ENCODE measurements at regions not wholly inside any gene's neighbourhood (a gene's known extent, or its start where the extent isn't known, plus 50 kb on each side); places are given as distances from the start of the nearest gene placed in this dataset.

- H3K27me3 ChIP-seq (ENCODE audit: insufficient read depth, low read length, poor library complexity) = no peaks in the 10 kb centered on the region
- H2AFZ ChIP-seq (ENCODE audit: low read depth, low read length) = no peak overlapping the region
- no peaks in the 10 kb centered on the region for H3K79me2 ChIP-seq (ENCODE audit: insufficient read depth, low read length)
- TF ChIP-seq CTCF (IDR thresholded peaks at IDR 0.05; ENCODE audit: borderline replicate concordance, extremely low read depth, low read length, poor library complexity, severe bottlenecking) = no peak
- no peaks in the 10 kb centered on the region for H4K20me1 ChIP-seq (ENCODE audit: insufficient read depth, low read length)
- DNase-seq (no peak), ATAC-seq (ENCODE audit: insufficient read depth, low read depth) (no peak)
- H3K4me2 ChIP-seq (ENCODE audit: insufficient read depth, low read length) = no peak overlapping the region
- H3K27ac ChIP-seq (ENCODE audit: low read length) = no peak overlapping the region
- H3K9ac ChIP-seq (ENCODE audit: low read depth, low read length) = no peak overlapping the region
- no peaks in the 10 kb centered on the region for H3K36me3 ChIP-seq (ENCODE audit: insufficient read depth, low read length)
- H3K4me3 ChIP-seq (ENCODE audit: low read depth in 1 of 2, low read length in 2 of 2) = no peak overlapping the region
- no peaks in the 10 kb centered on the region for H3K9me3 ChIP-seq (ENCODE audit: insufficient read depth, low read length, severe bottlenecking)
- no peaks in the 10 kb centered on the region for H3K4me1 ChIP-seq (ENCODE audit: insufficient read depth, low read length)
Measured at GRCh38 chrX:104427693-104428092, 138.3 kb upstream of the IL1RAPL2 start.

- no peak for DNase-seq
- Histone ChIP-seq H3K9me3 (ENCODE audit: insufficient read depth, low read length, severe bottlenecking) (no peaks in the 10 kb centered on the region), H3K4me3 (ENCODE audit: low read depth in 1 of 2, low read length in 2 of 2) (no peak overlapping the region), H4K20me1 (ENCODE audit: insufficient read depth, low read length) (no peaks in the 10 kb centered on the region), H3K36me3 (ENCODE audit: insufficient read depth, low read length) (no peaks in the 10 kb centered on the region), H3K4me1 (ENCODE audit: insufficient read depth, low read length) (no peaks in the 10 kb centered on the region), H2AFZ (ENCODE audit: low read depth, low read length) (no peak overlapping the region), H3K4me2 (ENCODE audit: insufficient read depth, low read length) (no peak overlapping the region), H3K27me3 (ENCODE audit: insufficient read depth, low read length, poor library complexity) (no peaks in the 10 kb centered on the region), H3K9ac (ENCODE audit: low read depth, low read length) (no peak overlapping the region), H3K27ac (ENCODE audit: low read length) (no peak overlapping the region), H3K79me2 (ENCODE audit: insufficient read depth, low read length) (no peaks in the 10 kb centered on the region)
- ATAC-seq (ENCODE audit: insufficient read depth, low read depth) = no peak
- TF ChIP-seq EZH2 (IDR thresholded peaks at IDR 0.05; ENCODE audit: borderline replicate concordance, low read depth, low read length, severe bottlenecking) (no peak), CTCF (IDR thresholded peaks at IDR 0.05; ENCODE audit: borderline replicate concordance, extremely low read depth, low read length, poor library complexity, severe bottlenecking) (no peak)
Measured at GRCh38 chrX:104427073-104427472, 138.9 kb upstream of the IL1RAPL2 start.

- DNase-seq (no peak), ATAC-seq (ENCODE audit: insufficient read depth, low read depth) (no peak)
- H3K27ac ChIP-seq (ENCODE audit: low read length) = no peak overlapping the region
- no peaks in the 10 kb centered on the region for H3K36me3 ChIP-seq (ENCODE audit: insufficient read depth, low read length)
- no peak overlapping the region for H2AFZ ChIP-seq (ENCODE audit: low read depth, low read length)
- H3K4me2 ChIP-seq (ENCODE audit: insufficient read depth, low read length) = no peak overlapping the region
- H4K20me1 ChIP-seq (ENCODE audit: insufficient read depth, low read length) = no peaks in the 10 kb centered on the region
- no peak overlapping the region for H3K9ac ChIP-seq (ENCODE audit: low read depth, low read length)
- H3K27me3 ChIP-seq (ENCODE audit: insufficient read depth, low read length, poor library complexity) = no peaks in the 10 kb centered on the region
- H3K4me1 ChIP-seq (ENCODE audit: insufficient read depth, low read length) = no peaks in the 10 kb centered on the region
- no peak for TF ChIP-seq EZH2 (IDR thresholded peaks at IDR 0.05; ENCODE audit: borderline replicate concordance, low read depth, low read length, severe bottlenecking)
- TF ChIP-seq CTCF (IDR thresholded peaks at IDR 0.05; ENCODE audit: borderline replicate concordance, extremely low read depth, low read length, poor library complexity, severe bottlenecking) = no peak
- no peak overlapping the region for H3K4me3 ChIP-seq (ENCODE audit: low read depth in 1 of 2, low read length in 2 of 2)
- no peaks in the 10 kb centered on the region for H3K79me2 ChIP-seq (ENCODE audit: insufficient read depth, low read length)
- no peaks in the 10 kb centered on the region for H3K9me3 ChIP-seq (ENCODE audit: insufficient read depth, low read length, severe bottlenecking)
Measured at GRCh38 chrX:104420907-104421306, 145.1 kb upstream of the IL1RAPL2 start.

GRCh38 chrX:104419926-104420325, 146.1 kb upstream of the IL1RAPL2 start:
- ATAC-seq (ENCODE audit: insufficient read depth, low read depth) (no peak), DNase-seq (no peak)
- Histone ChIP-seq H3K27ac (ENCODE audit: low read length) (no peak overlapping the region), H3K4me2 (ENCODE audit: insufficient read depth, low read length) (no peak overlapping the region), H3K27me3 (ENCODE audit: insufficient read depth, low read length, poor library complexity) (no peaks in the 10 kb centered on the region), H3K9me3 (ENCODE audit: insufficient read depth, low read length, severe bottlenecking) (no peaks in the 10 kb centered on the region), H2AFZ (ENCODE audit: low read depth, low read length) (no peak overlapping the region), H3K4me1 (ENCODE audit: insufficient read depth, low read length) (no peaks in the 10 kb centered on the region), H3K79me2 (ENCODE audit: insufficient read depth, low read length) (no peaks in the 10 kb centered on the region), H3K4me3 (ENCODE audit: low read depth in 1 of 2, low read length in 2 of 2) (no peak overlapping the region), H3K36me3 (ENCODE audit: insufficient read depth, low read length) (no peaks in the 10 kb centered on the region), H4K20me1 (ENCODE audit: insufficient read depth, low read length) (no peaks in the 10 kb centered on the region), H3K9ac (ENCODE audit: low read depth, low read length) (no peak overlapping the region)
- no peak for TF ChIP-seq EZH2 (IDR thresholded peaks at IDR 0.05; ENCODE audit: borderline replicate concordance, low read depth, low read length, severe bottlenecking)
- no peak for TF ChIP-seq CTCF (IDR thresholded peaks at IDR 0.05; ENCODE audit: borderline replicate concordance, extremely low read depth, low read length, poor library complexity, severe bottlenecking)

Data from DND-41 (cell line).